Thyroid gland (tissue), 4 donors: ENCODE measurements at regions not wholly inside any gene's neighbourhood (a gene's known extent, or its start where the extent isn't known, plus 50 kb on each side); places are given as distances from the start of the nearest gene placed in this dataset.
"Not testable (repeated sequence)": the region's sequence is repeated elsewhere in the genome, so short reads cannot be mapped to it uniquely, and the experiment has no call there.

ENCODE experiments used
- DNase-seq, 2 donors: peaks; one replicate each; pipeline ENCODE4 v3.0.0-alpha.2; 2019
- H3K27ac ChIP-seq, 3 donors: fragments of 200-600 bp; sonication (generic); 1 replicate in 2 of 3; 2 replicates in 1 of 3; pipeline ENCODE4 v1.5.1; 2016 to 2019; ENCODE audit warnings: mild to moderate bottlenecking in 1 of 3, moderate library complexity in 1 of 3
- H3K27me3 ChIP-seq: fragments of 200-600 bp; sonication (generic); one replicate; pipeline ENCODE4 v1.5.1; 2019
- H3K36me3 ChIP-seq, 2 donors: fragments of 200-600 bp; sonication (generic); one replicate each; pipeline ENCODE4 v1.5.1; 2016 to 2019
- H3K4me1 ChIP-seq, 2 donors: fragments of 200-600 bp; sonication (generic); one replicate each; pipeline ENCODE4 v1.5.1; 2017 to 2019
- H3K4me3 ChIP-seq, 3 donors: fragments of 200-600 bp; sonication (generic); replicated peaks in 1 of 3; 1 replicate in 2 of 3; 2 replicates in 1 of 3; pipeline ENCODE4 v1.5.1; 2016; ENCODE audit warnings: mild to moderate bottlenecking in 1 of 3
- H3K9me3 ChIP-seq: fragments of 200-600 bp; sonication (generic); one replicate; pipeline ENCODE4 v1.5.1; 2017
- CTCF ChIP-seq, 6 experiments: fragments of 200-600 bp in 3 of 6; fragments of 450-650 bp in 3 of 6; sonication (generic) in 3 of 6; IDR thresholded peaks; one replicate each; pipeline ENCODE4 v1.5.1; 2016 to 2019; ENCODE audit warnings: antibody characterized with exemption in 6 of 6, mild to moderate bottlenecking in 2 of 6, inconsistent platforms in 1 of 6, moderate library complexity in 1 of 6
- POLR2A ChIP-seq, 2 donors: fragments of 450-650 bp; IDR thresholded peaks; one replicate each; pipeline ENCODE4 v1.6.1; 2017; ENCODE audit warnings: antibody characterized with exemption in 2 of 2, mild to moderate bottlenecking in 2 of 2, moderate library complexity in 1 of 2
- WGBS, 2 donors: methylation state at CpG; one replicate each; pipeline ENCODE4 v1.1.5; 2017; 5-methylcytosine and 5-hydroxymethylcytosine counted together
- intact Hi-C: fragments of 100-400 bp; cut with DNase I; formaldehyde crosslinking; loops from one replicate; pipeline ENCODE4 v1.15.1; 2023

- Histone ChIP-seq H3K27me3 (no peaks in the 10 kb centered on the region), H3K27ac (no peak overlapping the region), H3K9me3 (no peaks in the 10 kb centered on the region), H3K36me3 (no peaks in the 10 kb centered on the region), H3K4me3 (no peak overlapping the region), H3K4me1 (no peaks in the 10 kb centered on the region)
- intact Hi-C loops: no loop called here
- no peak for TF ChIP-seq CTCF (IDR thresholded peaks at IDR 0.05)
- no peak for TF ChIP-seq POLR2A (IDR thresholded peaks at IDR 0.05)
- DNase-seq: no peak
Observed at GRCh38 chr13:61094865-61095264, 320.8 kb downstream of the PCDH20 start.

- H3K4me1 ChIP-seq, H3K9me3 ChIP-seq, H3K27ac ChIP-seq, H3K4me3 ChIP-seq, H3K27me3 ChIP-seq, H3K36me3 ChIP-seq, intact Hi-C loops, DNase-seq: not testable (repeated sequence)
- WGBS, 2 donors: 60 to 75% methylated on average over 8 of the region's 8 CpGs
Observed at GRCh38 chr13:61089894-61090293, 325.8 kb downstream of the PCDH20 start.

- Histone ChIP-seq H3K27me3 (no peaks in the 10 kb centered on the region), H3K36me3 (no peaks in the 10 kb centered on the region), H3K9me3 (no peaks in the 10 kb centered on the region), H3K4me3 (no peak overlapping the region), H3K4me1 (no peaks in the 10 kb centered on the region), H3K27ac (no peak overlapping the region)
- intact Hi-C loops: no loop called here
- no peak for DNase-seq
- WGBS, 2 donors: 77 to 91% methylated on average over 1 of the region's 1 CpG
- TF ChIP-seq POLR2A (IDR thresholded peaks at IDR 0.05) (no peak), CTCF (IDR thresholded peaks at IDR 0.05) (no peak)
Observed at GRCh38 chr13:61086087-61086486, 329.6 kb downstream of the PCDH20 start.

- intact Hi-C loops: no loop called here
Observed at GRCh38 chr13:61084988-61085387, 330.7 kb downstream of the PCDH20 start.

GRCh38 chr13:61078976-61079770 is 336.5 kb downstream of the PCDH20 start:
- Histone ChIP-seq H3K36me3 (no peaks in the 10 kb centered on the region), H3K9me3 (no peaks in the 10 kb centered on the region), H3K4me3 (no peak overlapping the region), H3K27ac (no peak overlapping the region), H3K4me1 (no peaks in the 10 kb centered on the region), H3K27me3 (no peaks in the 10 kb centered on the region)
- intact Hi-C loops: no loop called here
- WGBS, 2 donors: 76% methylated on average over 4 of the region's 4 CpGs
- TF ChIP-seq POLR2A (IDR thresholded peaks at IDR 0.05) (no peak), CTCF (IDR thresholded peaks at IDR 0.05) (no peak)
- DNase-seq: no peak

More at GRCh38 chr13:61084988-61085387, 330.7 kb downstream of the PCDH20 start:
- Histone ChIP-seq H3K9me3 (no peaks in the 10 kb centered on the region), H3K36me3 (no peaks in the 10 kb centered on the region), H3K27ac (no peak overlapping the region), H3K4me3 (no peak overlapping the region), H3K4me1 (no peaks in the 10 kb centered on the region), H3K27me3 (no peaks in the 10 kb centered on the region)
- TF ChIP-seq CTCF (IDR thresholded peaks at IDR 0.05): no peak
- no peak for TF ChIP-seq POLR2A (IDR thresholded peaks at IDR 0.05)
- DNase-seq: no peak
